Progenitor cell of endocrine pancreas (in vitro differentiated cells): ENCODE measurements at regions not wholly inside any gene's neighbourhood (a gene's known extent, or its start where the extent isn't known, plus 50 kb on each side); places are given as distances from the start of the nearest gene placed in this dataset.

Experiments used
- DNase-seq: peaks from one replicate; pipeline ENCODE4 v3.0.0; 2021; ENCODE audit warnings: low spot score; ENCODE audit not compliant: unreplicated experiment
- H3K27ac Mint-ChIP-seq: 2 replicates; pipeline ENCODE4 v1.8.0; 2021; ENCODE audit warnings: mild to moderate bottlenecking, moderate library complexity, mixed read lengths
- H3K27me3 Mint-ChIP-seq: 2 replicates; pipeline ENCODE4 v1.8.0; 2021; ENCODE audit warnings: mixed read lengths
- H3K36me3 Mint-ChIP-seq: 2 replicates; pipeline ENCODE4 v1.8.0; 2022; ENCODE audit warnings: mixed read lengths; ENCODE audit not compliant: insufficient read depth
- H3K4me1 Mint-ChIP-seq: 2 replicates; pipeline ENCODE4 v1.8.0; 2021; ENCODE audit warnings: low read depth, mixed read lengths
- H3K4me3 Mint-ChIP-seq: 2 replicates; pipeline ENCODE4 v1.8.0; 2021; ENCODE audit warnings: low read depth, mild to moderate bottlenecking, moderate library complexity, mixed read lengths
- H3K9me3 Mint-ChIP-seq: 2 replicates; pipeline ENCODE4 v1.8.0; 2021; ENCODE audit warnings: low read depth, mixed read lengths
- TF ChIP-seq, protein P1 (sequence below): fragments of 200-600 bp; sonication (generic); IDR thresholded peaks from one replicate; pipeline ENCODE4 v1.5.0; 2021; ENCODE audit warnings: antibody characterized with exemption, mild to moderate bottlenecking; ENCODE audit not compliant: unreplicated experiment

DNA sequence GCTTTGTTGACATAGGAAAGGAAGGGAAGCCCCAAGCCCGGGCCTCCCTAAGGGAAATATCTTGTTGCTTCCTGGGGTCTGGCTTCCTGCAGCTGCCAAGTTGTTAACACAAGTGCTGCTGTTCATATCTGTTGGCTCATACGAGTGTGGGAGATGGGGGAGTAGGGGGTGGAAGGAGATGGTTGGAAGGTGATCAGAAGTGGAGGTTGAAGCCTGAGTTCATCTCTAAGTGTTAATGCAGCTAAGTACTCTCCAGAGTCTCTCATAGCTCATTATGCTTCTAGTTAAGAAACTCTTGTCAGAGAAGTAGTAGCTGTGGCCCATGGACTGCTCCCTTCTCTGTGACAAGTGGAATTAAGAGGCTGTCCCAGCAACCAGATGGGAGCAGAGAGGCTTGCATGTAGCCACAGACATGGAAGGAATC, 319.2 kb upstream of the SPAG17 start:
- TF ChIP-seq, protein P1, sequence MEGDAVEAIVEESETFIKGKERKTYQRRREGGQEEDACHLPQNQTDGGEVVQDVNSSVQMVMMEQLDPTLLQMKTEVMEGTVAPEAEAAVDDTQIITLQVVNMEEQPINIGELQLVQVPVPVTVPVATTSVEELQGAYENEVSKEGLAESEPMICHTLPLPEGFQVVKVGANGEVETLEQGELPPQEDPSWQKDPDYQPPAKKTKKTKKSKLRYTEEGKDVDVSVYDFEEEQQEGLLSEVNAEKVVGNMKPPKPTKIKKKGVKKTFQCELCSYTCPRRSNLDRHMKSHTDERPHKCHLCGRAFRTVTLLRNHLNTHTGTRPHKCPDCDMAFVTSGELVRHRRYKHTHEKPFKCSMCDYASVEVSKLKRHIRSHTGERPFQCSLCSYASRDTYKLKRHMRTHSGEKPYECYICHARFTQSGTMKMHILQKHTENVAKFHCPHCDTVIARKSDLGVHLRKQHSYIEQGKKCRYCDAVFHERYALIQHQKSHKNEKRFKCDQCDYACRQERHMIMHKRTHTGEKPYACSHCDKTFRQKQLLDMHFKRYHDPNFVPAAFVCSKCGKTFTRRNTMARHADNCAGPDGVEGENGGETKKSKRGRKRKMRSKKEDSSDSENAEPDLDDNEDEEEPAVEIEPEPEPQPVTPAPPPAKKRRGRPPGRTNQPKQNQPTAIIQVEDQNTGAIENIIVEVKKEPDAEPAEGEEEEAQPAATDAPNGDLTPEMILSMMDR: no peak
- no peak overlapping the region for H3K27ac Mint-ChIP-seq
- H3K9me3 Mint-ChIP-seq: no peaks in the 10 kb centered on the region
- no peaks in the 10 kb centered on the region for H3K36me3 Mint-ChIP-seq
- H3K4me3 Mint-ChIP-seq: no peak overlapping the region
- H3K27me3 Mint-ChIP-seq: no peaks in the 10 kb centered on the region
- no peak for DNase-seq
- peaks cover 4% of the 10 kb centered on the region for H3K4me1 Mint-ChIP-seq

- Mint-ChIP-seq H3K27me3 (no peaks in the 10 kb centered on the region), H3K4me1 (peaks cover 4% of the 10 kb centered on the region), H3K9me3 (no peaks in the 10 kb centered on the region), H3K27ac (no peak overlapping the region), H3K4me3 (no peak overlapping the region), H3K36me3 (no peaks in the 10 kb centered on the region)
- TF ChIP-seq, protein P1: no peak
- no peak for DNase-seq
Observed at GRCh38 chr1:118503752-118504151, 318.7 kb upstream of the SPAG17 start.

- Mint-ChIP-seq H3K4me3 (no peak overlapping the region), H3K4me1 (peaks cover 3% of the 10 kb centered on the region), H3K27ac (no peak overlapping the region), H3K27me3 (peaks cover 2% of the 10 kb centered on the region), H3K36me3 (no peaks in the 10 kb centered on the region), H3K9me3 (no peaks in the 10 kb centered on the region)
- TF ChIP-seq, protein P1: no peak
- DNase-seq: no peak
Observed at GRCh38 chr1:118494998-118495397, 310.0 kb upstream of the SPAG17 start.

- Mint-ChIP-seq H3K27ac (no peak overlapping the region), H3K27me3 (peaks cover 17% of the 10 kb centered on the region), H3K36me3 (no peaks in the 10 kb centered on the region), H3K4me3 (no peak overlapping the region), H3K9me3 (no peaks in the 10 kb centered on the region), H3K4me1 (peaks cover 14% of the 10 kb centered on the region)
- TF ChIP-seq, protein P1: no peak
- DNase-seq: no peak
Observed at GRCh38 chr1:118488787-118489186, 303.8 kb upstream of the SPAG17 start.

GRCh38 chr1:118487932-118488331, 302.9 kb upstream of the SPAG17 start:
- no peaks in the 10 kb centered on the region for H3K9me3 Mint-ChIP-seq
- H3K4me1 Mint-ChIP-seq: peaks cover 17% of the 10 kb centered on the region
- peaks cover 17% of the 10 kb centered on the region for H3K27me3 Mint-ChIP-seq
- DNase-seq: no peak
- H3K4me3 Mint-ChIP-seq: no peak overlapping the region
- TF ChIP-seq, protein P1: no peak
- no peaks in the 10 kb centered on the region for H3K36me3 Mint-ChIP-seq
- no peak overlapping the region for H3K27ac Mint-ChIP-seq
